Activated CD4-positive, alpha-beta T cell treated with anti-CD3 and anti-CD28 coated beads, Interleukin-2, amount 50 U/mL, for 4 hours (primary cell): ENCODE measurements at regions not wholly inside any gene's neighbourhood (a gene's known extent, or its start where the extent isn't known, plus 50 kb on each side); places are given as distances from the start of the nearest gene placed in this dataset.

Experiments used
- DNase-seq, 2 experiments: peaks; one replicate each; pipeline ENCODE4 v3.0.0-alpha.2; 2020

DNA sequence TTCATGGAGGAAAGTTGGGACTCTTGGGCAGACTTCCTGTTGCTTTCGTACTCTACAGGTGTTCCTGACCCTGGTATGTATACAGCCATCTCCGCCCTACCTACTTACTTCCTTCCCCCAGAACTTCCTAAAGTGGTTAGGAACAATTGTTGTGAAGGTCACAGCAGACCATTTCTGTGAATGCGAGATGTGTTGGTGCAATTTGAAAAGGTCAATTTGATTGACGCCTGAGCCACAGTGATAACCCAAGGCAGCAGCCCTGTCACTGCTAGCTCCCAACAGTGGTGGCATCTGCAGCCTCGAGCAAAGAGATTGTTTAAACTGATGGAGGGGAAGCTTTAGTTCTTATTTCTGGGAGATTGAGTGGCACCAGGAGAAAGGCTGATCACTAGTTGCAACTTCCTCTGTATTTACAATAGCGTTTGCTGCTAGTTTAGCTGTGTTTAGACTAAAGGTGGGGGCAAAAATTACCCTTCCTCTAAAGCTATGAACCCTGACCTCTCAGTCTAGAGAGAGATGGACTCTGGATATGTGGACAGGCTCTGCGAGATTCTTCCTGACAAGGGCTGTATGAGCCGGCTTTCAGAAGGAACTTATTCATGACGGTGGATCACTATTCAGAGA is 78.3 kb upstream of the MAP4K3 start:
- no peak for DNase-seq

DNA sequence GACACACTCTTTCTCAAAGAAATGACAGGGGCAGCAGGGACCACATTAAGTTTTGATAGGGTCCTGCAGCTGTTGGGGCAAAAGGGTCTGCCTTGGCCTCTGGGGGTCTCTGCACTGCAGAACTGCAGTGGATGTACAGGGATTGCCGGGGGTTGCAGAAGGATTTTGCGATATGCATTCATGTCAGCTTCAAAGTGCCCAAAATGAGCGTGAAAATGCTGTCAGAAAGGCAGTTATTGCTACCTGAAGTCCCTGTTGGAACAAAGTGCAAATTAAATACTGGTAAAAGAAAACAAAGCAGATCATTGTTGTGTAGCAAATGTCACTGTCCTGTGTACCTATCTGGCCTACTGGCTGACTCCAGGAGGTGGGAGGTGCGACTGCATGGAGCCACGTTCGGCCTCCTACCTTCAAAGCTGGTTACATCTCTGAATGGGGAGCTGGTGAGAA is 78.8 kb upstream of the MAP4K3 start:
- no peak for DNase-seq

GRCh38 chr2:39516347-39517101 is 79.4 kb upstream of the MAP4K3 start:
- DNase-seq: no peak

DNA sequence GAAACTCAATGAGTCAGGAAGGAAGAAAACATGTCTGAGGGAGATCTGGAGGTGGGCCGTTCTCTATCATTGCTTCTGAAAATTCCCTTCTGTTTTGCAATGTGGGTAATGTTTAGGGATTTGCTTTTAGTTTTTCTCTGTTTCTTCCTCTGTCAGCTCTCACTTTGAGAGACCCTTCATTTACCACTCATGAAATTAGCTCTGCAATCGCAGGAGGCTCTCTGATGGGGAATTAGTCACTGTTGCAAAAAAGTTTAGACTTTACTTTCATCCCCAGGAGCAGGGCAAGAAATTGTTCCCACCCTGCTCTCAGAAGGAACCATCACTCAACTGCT is 80.0 kb upstream of the MAP4K3 start:
- DNase-seq: no peak

- DNase-seq: no peak
Measured at GRCh38 chr2:39517622-39518021, 80.5 kb upstream of the MAP4K3 start.

DNA sequence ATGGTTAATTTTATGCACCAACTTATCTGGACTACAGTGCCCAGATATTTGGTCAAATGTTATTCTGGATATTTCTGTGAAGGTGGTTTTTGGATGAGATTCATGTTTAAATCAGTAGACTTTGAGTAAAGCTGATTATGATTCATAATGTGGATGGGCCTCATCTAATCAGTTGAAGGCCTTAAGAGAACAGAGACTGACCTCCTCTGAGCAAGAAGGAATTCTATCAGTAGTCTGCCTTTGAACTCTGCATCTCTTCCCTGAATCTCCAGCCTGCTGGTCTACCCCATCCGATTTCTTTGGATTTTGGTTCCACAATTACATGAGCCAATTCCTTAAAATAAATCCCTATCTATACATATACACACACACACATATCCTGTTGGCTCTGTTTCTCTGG is 82.8 kb upstream of the MAP4K3 start:
- no peak for DNase-seq

DNA sequence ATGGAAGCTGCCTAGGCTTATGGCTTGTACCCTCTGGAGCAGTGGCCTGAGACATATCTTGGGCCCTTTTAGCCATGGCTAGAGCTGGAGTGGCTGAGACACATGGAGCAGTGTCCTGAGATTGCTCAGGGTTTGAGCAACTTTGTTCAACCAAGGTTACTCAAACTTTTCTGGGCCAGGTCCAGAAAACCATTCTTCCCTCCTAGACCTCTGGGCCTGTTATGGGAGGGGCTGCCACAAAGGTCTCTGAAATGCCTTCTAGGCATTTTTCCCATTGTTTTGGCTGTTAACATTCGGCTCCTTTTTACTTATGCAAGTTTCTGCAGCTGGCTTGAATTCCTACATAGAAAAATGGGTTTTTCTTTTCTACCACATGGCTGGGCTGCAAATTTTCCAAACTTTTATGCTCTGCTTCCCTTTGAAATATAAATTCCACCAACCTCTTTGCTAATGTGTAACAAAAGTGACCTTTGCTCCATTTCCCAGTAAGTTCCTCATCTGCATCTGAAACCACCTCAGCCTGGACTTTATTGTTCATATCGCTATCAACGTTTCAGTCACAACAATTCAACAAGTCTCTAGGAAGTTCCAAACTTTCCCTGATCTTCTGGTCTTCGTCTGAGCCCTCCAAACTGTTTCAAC is 84.9 kb upstream of the MAP4K3 start:
- DNase-seq: no peak

DNA sequence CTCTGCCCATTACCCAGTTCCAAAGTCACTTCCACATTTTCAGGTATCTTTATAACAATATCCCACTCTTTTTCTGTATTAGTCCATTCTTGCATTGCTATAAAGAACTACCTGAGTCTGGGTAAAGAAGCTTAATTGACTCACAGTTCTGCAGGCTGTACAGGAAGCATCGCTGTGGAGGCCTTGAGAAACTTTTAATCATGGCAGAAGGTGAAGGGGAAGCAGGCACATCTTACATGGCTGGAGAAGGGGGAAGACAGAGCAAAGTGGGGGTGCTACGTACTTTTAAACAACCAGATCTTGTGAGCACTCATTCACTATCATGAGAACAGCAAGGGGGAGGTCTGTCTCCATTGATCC is 85.4 kb upstream of the MAP4K3 start:
- DNase-seq: no peak

GRCh38 chr2:39523308-39524044 is 86.4 kb upstream of the MAP4K3 start:
- DNase-seq: no peak

GRCh38 chr2:39524061-39524460 is 87.0 kb upstream of the MAP4K3 start:
- DNase-seq: no peak

DNA sequence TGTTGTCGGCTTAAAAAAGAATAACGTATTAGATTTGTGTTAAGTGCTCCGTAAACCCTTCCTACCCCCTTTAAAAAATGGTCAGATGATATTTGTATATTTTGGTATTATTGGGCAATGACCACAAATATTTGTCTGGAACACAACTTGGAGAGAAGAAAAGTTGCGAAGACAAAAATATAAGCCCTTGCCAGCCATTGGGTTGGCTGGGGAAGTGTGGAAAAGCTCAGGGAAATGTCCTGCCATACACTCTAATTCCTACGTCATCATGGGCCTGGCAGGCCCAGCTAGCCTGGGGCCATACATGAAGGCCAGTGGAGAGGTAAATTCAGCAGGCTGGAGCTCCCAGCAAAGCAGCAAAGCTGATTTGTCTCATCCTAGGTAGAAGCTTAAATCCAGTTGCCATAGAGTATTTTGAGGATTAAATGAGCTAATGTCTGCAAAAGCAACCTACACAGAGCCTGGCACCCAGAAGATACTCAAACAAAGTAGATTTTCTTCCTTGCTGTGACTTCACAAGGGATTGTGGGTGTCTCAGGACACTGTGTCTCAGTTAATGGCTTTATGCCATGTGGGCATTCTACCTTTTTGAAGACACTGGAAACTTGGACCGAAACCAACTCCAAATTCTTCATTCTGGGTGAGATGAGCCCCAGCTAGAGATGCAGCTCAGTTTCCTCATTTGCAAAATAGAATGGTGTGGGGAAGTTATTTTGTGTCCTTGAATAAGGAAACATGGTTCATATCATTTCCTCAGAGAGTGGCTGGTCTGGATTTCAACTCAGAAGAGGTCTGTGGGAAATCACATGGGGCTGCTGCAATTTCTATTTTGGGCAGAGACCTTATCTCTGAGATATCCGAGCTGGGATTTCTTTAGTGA is 87.9 kb upstream of the MAP4K3 start:
- DNase-seq: no peak

GRCh38 chr2:39525636-39526412 is 88.7 kb upstream of the MAP4K3 start:
- DNase-seq: no peak

DNA sequence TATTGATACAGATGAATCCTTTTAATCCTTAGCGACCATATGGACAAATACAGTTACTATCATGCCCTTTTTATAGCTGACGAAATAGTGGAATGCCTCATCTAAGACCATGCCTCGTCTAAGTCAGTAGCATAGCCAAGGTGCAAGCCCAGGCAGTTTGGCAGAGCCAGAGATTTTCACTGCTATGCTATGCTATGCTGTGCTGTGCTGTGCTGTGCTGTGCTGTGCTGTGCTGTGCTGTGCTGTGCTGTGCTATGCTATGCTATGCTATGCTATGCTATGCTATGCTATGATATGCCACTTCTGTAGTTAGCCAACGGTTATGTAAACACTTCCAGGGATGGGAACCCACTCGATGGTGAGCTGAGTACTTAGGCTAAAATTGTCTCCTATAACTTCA is 91.6 kb upstream of the MAP4K3 start:
- DNase-seq: no peak

DNA sequence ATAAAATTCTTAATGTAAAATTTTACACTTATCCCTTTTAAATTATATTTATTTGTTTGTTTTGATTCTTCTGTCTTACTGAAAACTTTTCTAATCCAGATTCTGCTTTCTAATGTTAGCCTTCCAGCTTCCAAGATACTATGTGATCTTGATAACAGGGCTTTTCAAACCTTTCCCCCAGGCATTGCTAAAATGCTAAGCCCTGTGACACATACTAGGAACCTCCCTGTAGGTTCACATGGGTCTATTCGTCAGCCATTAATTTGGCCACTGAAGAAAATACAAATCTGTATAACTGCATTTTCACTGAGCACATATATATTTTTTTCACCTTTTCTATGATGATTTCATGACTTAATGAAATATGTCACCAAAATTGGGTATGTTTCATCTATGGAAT is 92.8 kb upstream of the MAP4K3 start:
- DNase-seq: no peak

DNA sequence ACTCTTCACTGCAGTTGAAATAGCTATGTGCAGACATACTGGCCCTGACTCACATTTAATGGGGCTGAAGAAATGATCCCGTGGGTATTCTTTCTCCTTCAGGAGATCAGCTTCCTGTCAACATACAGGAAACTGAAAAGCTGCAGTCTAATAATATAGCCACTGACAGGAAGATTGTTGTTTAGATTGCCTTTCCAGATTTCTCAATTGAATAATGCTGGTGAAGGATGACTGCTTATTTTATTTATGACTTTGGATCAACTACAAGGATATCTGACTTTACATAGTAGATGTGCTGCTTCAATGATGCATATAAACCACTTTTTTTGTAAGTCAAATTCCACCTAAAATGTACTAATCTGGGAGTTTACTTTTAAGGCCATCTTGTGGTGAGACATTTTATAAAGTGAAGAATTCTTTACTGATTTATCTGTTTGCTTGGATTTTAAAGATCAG is 93.4 kb upstream of the MAP4K3 start:
- DNase-seq: no peak

- DNase-seq: no peak
Measured at GRCh38 chr2:39531220-39531777, 94.2 kb upstream of the MAP4K3 start.

DNA sequence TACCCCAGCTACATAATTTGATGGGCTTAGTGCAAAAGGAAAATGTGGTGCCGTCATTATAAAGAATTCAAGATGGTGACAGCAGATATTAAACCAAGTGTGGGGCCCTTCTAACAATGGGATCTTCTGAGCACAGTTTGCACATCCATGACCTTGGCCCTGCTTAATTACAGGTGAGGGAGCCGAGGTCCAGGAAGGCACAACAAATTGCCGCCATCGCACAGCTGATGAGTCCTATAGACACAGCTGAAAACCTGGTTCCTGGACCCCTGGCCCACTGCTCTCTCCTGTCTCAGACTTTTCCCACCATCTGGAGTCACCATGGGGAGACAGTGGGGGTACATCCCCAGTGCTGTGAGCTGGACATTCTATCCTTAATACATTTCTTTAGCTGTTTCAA is 95.8 kb upstream of the MAP4K3 start:
- DNase-seq: no peak

DNA sequence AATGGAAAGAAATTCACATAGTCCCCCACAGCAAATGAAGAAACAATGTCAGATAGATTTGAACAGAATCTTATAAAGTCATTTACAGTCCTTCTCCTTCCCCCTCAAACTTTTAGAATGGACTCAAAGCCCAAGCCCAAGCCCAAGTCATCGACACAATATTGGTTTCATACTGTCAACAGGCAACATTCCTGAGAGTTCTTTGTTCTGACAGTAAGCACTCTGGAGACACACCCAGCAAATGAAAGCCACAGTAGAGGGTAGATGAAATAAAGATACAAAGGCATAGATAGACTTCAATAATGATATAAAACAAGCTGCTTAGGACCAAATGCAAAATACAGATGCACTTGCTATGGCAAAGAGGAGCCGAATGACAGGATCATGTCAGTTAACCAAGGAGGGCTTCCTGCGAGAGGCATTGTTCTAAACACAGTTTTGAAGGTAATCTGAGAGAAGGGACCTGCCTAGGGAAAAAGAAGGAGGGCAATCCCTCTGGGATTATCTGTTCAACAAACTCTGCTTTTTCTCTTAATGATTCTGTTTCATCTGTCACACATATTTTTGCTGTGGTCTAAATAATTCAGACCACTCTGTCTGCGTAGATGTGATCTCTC is 97.1 kb upstream of the MAP4K3 start:
- DNase-seq: no peak

DNA sequence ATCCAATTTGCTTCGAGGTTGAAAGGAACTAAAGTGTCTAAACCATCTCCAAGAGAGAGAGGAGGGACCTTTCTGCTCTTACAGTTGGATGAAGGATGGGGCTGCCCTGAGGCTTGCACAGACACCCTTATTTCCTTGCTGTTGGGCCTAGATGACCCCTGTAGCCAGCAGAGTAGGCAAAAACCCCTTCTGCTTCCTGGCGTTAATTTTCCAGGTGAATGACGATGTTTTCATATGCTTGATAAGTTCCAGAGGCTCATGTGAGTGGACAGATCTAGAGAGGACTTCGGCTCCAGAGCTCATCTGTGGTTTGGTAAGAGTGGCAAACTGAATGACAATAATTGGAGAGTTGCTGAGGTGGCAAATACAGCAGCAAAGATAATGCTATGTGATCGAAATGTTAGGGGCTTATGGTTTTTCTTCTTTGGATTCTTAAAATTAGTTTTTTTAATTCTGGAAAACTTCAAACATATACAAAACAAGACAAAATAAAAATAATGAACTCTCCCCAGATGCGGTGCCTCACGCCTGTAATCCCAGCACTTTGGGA is 98.6 kb upstream of the MAP4K3 start:
- no peak for DNase-seq

DNA sequence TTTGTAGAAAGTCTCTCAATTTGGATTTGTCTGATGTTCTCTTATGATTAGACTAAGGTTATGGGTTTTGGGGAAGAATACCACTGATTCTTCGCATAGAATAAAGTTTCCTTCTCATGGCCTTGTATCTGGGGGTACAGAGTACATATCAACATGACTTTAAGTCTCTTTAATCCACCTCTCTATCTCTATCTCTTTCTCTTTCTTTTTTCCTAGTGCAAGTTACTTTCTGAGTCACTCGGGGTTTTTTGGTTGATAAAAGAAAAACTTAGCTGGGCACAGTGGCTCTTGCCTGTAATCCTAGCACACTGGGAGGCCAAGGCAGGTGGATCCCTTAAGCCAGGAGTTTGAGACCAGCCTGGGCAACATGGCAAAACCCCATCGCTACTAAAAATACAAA is 100.1 kb upstream of the MAP4K3 start:
- no peak for DNase-seq

- DNase-seq: no peak
Measured at GRCh38 chr2:39538718-39539117, 101.6 kb upstream of the MAP4K3 start.
